IPS-NIHi11 (cell line): ENCODE measurements at regions not wholly inside any gene's neighbourhood (a gene's known extent, or its start where the extent isn't known, plus 50 kb on each side); places are given as distances from the start of the nearest gene placed in this dataset.
"Not testable (repeated sequence)": the region's sequence is repeated elsewhere in the genome, so short reads cannot be mapped to it uniquely, and the experiment has no call there.

Source experiments
- DNase-seq: peaks from one replicate; pipeline ENCODE4 v3.0.0; 2012; ENCODE audit warnings: mixed read lengths, low spot score

DNA sequence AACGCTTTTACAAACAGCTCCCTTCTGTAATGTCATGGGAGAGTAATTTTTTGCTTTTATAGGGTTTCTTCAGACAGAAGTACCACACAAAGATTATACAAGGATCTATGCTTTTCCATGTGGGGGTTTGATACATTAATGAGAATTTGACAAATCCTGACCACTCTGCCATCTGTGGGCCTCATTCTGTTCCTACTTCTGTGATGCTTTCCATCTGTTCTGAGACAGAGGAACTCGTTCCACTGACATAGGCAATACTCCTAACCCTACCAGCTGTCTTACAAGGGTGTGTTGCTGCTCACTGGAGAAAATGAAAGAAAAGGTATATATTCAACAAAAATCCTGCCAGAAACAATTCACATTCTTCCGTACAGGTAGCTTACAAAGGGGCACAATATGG, 59.4 kb upstream of the NAMPT start:
- no peak for DNase-seq

DNA sequence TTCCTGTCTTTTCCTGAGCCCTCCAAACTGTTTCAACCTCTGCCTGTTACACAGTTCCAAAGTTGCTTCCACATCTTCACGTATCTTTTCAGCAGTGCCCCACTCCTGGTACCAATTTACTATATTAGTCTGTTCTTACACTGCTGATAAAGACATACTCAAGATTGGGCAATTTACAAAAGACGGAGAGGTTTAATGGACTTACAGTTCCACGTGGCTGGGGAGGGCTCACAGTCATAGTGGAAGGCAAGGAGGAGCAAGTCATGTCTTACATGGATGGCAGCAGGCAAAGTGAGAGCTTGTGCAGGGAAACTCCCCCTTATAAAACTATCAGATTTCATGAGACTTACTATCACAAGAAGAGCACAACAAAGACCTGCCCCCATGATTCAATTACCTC, 57.3 kb upstream of the NAMPT start:
- not testable (repeated sequence) for DNase-seq

DNA sequence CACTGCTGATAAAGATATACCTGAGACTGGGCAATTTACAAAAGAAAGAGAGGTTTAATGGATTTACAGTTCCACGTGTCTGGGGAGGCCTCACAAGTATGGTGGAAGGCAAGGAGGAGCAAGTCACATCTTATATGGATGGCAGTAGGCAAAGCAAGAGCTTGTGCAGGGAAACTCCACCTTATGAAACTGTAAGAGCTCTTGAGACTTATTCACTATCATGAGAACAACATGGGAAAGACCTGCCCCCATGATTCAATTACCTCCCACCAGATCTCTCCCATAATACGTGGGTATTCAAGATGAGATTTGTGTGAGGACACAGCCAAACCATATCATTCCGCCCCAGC, 55.4 kb upstream of the NAMPT start:
- DNase-seq: not testable (repeated sequence)

DNA sequence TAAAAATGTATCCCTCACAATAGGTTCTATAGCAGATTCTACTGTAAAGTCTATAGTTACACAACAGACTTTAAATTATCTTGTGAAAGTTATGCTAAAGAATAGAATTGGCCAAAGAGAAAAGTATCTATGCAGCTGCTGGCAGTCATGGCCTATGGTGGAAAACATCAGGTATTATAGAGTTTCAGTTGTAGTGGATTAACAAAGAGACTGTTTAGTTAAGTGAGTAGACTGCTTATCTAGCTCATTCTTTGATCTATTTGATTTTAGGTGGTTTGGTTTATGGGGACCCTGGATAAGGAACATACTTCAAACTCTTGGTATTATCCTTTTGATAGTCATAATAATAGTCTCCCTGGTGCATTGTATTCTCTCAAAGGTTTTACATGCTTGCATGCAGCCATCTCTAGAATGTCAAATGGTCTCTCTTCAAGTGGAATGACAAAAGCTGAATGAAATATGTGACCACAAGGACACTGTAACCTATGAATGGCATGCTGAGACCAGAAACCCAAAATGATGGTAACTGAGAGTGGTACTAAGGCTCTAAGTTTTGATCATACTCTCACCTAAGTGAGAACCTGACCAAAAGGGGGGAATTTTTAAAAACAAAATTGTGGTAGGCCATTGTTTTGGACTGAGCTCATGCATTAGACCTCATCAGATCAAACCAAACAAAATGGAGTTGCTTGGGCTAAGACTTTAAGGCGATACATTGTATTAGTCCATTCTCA, 54.9 kb upstream of the NAMPT start:
- no peak for DNase-seq

DNA sequence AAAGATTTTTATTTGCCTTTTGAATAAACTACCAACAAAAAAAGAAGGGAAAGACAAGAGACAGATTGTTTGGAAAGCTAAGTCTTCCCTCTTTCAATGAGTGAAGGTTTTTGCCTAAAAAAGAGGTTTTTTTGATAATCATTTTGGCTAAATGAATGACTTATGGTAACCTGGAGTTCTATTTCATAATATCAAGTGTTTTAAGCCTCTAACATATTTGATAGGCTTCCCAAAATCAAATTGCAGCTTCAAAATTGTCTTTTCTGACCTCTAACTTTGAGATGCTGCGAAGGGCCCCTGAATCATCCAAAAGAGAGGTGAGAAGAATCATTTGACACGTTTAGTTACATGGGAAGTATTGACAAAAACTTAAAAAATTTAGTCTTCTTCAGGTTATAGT, 53.0 kb upstream of the NAMPT start:
- DNase-seq: no peak

DNA sequence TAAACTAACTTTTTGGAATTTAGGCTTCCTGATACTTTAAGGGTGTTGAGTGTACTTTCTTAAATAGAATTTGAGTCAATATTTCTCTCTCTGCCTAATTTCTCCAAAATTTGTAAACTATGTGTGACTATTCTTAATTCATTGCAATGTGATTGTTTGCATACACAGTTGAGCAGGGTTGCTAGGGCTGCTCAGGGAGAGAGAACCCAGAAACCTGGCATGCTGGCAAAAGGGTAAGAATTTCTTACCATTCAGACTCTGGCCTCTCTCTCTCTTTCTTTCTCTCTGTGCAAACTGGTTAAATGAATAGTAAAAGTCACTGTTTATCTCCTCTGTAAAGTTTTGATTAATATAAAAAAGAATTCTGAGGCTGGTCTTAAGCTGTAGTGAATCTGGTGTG, 51.0 kb upstream of the NAMPT start:
- no peak for DNase-seq
